ENCODE measurements at regions not wholly inside any gene's neighbourhood (a gene's known extent, or its start where the extent isn't known, plus 50 kb on each side); places are given as distances from the start of the nearest gene placed in this dataset.

GRCh38 chr3:103048068-103048722 is 613.4 kb downstream of the ZPLD1 start:
- Histone ChIP-seq H3K27ac (replicated peaks) (no peak overlapping the region), H3K4me3 (replicated peaks; ENCODE audit: insufficient read depth, low read length) (no peak overlapping the region), H3K27me3 (ENCODE audit: insufficient read depth, poor library complexity, severe bottlenecking) (no peaks in the 10 kb centered on the region)
- DNase-seq (ENCODE audit: low read depth in 1 of 2, low spot score in 1 of 2) = no peak
- no peak for TF ChIP-seq POLR2AphosphoS5 (IDR thresholded peaks at IDR 0.05; ENCODE audit: low read depth)
- no peak for TF ChIP-seq REST (IDR thresholded peaks at IDR 0.05; ENCODE audit: insufficient replicate concordance, low read depth)
- no peak for TF ChIP-seq CTCF (IDR thresholded peaks at IDR 0.05; ENCODE audit: insufficient read depth, low read length)
- TF ChIP-seq GABPA (IDR thresholded peaks at IDR 0.05; ENCODE audit: low read depth) = no peak
- TF ChIP-seq SPI1 (IDR thresholded peaks at IDR 0.05; ENCODE audit: borderline replicate concordance, low read depth) = no peak

GRCh38 chr3:103052236-103052830 is 617.5 kb downstream of the ZPLD1 start:
- Histone ChIP-seq H3K27me3 (ENCODE audit: insufficient read depth, poor library complexity, severe bottlenecking) (no peaks in the 10 kb centered on the region), H3K27ac (replicated peaks) (no peak overlapping the region), H3K4me3 (replicated peaks; ENCODE audit: insufficient read depth, low read length) (no peak overlapping the region)
- peak in 1 of 2 experiments; percentile 28 for DNase-seq (ENCODE audit: low read depth in 1 of 2, low spot score in 1 of 2)
- TF ChIP-seq CTCF (IDR thresholded peaks at IDR 0.05; ENCODE audit: insufficient read depth, low read length) (no peak), GABPA (IDR thresholded peaks at IDR 0.05; ENCODE audit: low read depth) (no peak), SPI1 (IDR thresholded peaks at IDR 0.05; ENCODE audit: borderline replicate concordance, low read depth) (0 out of 2 replicates have a peak, but pooled peaks have one; percentile 5), POLR2AphosphoS5 (IDR thresholded peaks at IDR 0.05; ENCODE audit: low read depth) (no peak), REST (IDR thresholded peaks at IDR 0.05; ENCODE audit: insufficient replicate concordance, low read depth) (no peak)

- TF ChIP-seq POLR2AphosphoS5 (IDR thresholded peaks at IDR 0.05; ENCODE audit: low read depth) (no peak), CTCF (IDR thresholded peaks at IDR 0.05; ENCODE audit: insufficient read depth, low read length) (no peak), SPI1 (IDR thresholded peaks at IDR 0.05; ENCODE audit: borderline replicate concordance, low read depth) (no peak), REST (IDR thresholded peaks at IDR 0.05; ENCODE audit: insufficient replicate concordance, low read depth) (no peak), GABPA (IDR thresholded peaks at IDR 0.05; ENCODE audit: low read depth) (no peak)
- Histone ChIP-seq H3K27me3 (ENCODE audit: insufficient read depth, poor library complexity, severe bottlenecking) (no peaks in the 10 kb centered on the region), H3K4me3 (replicated peaks; ENCODE audit: insufficient read depth, low read length) (no peak overlapping the region), H3K27ac (replicated peaks) (no peak overlapping the region)
- DNase-seq (ENCODE audit: low read depth in 1 of 2, low spot score in 1 of 2) = no peak
Measured at GRCh38 chr3:103055021-103055520, 620.3 kb downstream of the ZPLD1 start.

Data from HL-60 (cell line).